ENCODE measurements at regions not wholly inside any gene's neighbourhood (a gene's known extent, or its start where the extent isn't known, plus 50 kb on each side); places are given as distances from the start of the nearest gene placed in this dataset.

DNA sequence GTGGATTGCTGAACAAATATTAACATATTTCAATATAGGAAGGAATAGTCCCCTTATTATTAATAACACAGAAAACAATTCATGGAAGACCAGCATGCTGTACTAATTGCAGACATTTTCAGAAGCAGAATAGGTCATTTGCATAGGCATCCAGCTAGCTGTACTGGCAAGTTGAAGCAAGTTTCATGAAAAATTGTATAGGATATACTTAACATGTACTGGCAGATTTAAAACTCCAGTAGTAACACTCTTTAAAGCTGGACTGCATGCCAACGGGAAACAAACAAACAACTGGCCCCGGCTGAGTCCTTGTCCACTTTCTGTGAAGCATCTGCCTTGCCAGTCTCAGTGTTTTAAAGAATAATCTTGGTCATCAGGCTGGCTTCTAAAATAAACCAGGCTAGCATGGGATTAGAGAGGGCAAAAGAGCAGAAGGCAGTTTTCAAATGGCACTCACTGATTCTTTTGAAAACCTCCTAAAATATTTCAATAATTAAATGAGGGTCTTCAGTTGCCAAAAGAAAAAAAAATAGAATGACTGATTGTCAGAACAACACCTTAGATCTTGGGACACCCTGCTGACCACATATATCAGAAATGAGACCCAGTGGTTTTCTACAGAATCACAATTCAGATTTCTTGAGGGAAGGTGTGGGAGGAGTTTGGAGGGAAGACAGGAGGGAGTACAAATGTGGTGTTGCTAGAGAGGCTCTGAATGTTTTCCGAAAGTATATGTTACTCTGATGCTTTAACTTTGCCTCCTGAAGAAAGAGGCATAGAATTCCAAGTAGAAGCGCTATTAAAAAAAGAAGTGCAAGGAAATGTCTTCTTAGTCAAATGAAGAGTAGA, 122.5 kb upstream of the KRAS start:
- intact Hi-C loops (cut with micrococcal nuclease; ENCODE audit: unreplicated experiment), result no loop called here
- H4K20me1 ChIP-seq (ENCODE audit: insufficient read depth), result no peaks in the 10 kb centered on the region
- H3K4me3 ChIP-seq, result no peak overlapping the region
- no peaks in the 10 kb centered on the region for H3K4me1 ChIP-seq (replicated peaks; ENCODE audit: insufficient read depth)
- H3K4me2 ChIP-seq, result no peak overlapping the region
- no peak overlapping the region for H2AFZ ChIP-seq
- no peaks in the 10 kb centered on the region for H3K27me3 ChIP-seq (ENCODE audit: insufficient read depth, low read depth)
- BruUV-seq (replicated peaks), result no TSS peak
- TF ChIP-seq EZH2 (IDR thresholded peaks at IDR 0.05; ENCODE audit: low read depth), result no peak
- TF ChIP-seq, protein P1, sequence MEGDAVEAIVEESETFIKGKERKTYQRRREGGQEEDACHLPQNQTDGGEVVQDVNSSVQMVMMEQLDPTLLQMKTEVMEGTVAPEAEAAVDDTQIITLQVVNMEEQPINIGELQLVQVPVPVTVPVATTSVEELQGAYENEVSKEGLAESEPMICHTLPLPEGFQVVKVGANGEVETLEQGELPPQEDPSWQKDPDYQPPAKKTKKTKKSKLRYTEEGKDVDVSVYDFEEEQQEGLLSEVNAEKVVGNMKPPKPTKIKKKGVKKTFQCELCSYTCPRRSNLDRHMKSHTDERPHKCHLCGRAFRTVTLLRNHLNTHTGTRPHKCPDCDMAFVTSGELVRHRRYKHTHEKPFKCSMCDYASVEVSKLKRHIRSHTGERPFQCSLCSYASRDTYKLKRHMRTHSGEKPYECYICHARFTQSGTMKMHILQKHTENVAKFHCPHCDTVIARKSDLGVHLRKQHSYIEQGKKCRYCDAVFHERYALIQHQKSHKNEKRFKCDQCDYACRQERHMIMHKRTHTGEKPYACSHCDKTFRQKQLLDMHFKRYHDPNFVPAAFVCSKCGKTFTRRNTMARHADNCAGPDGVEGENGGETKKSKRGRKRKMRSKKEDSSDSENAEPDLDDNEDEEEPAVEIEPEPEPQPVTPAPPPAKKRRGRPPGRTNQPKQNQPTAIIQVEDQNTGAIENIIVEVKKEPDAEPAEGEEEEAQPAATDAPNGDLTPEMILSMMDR (conservative IDR thresholded peaks at IDR 0.05), result no peak
- H3K79me2 ChIP-seq (ENCODE audit: low read depth), result no peaks in the 10 kb centered on the region
- no peaks in the 10 kb centered on the region for H3K9me3 ChIP-seq (ENCODE audit: insufficient read depth, low read depth)
- no peaks in the 10 kb centered on the region for H3K36me3 ChIP-seq (ENCODE audit: low read depth)
- no peaks in the 10 kb centered on the region for H3K9me2 ChIP-seq (ENCODE audit: insufficient read depth)
- H3F3A ChIP-seq (ENCODE audit: insufficient read depth, low read depth), result no peaks in the 10 kb centered on the region
- no peak for DNase-seq
- ChIA-PET CTCF (no interaction called here), POLR2A (ENCODE audit: unreplicated experiment) (no interaction called here)
- H3K27ac ChIP-seq, result no peak overlapping the region

DNA sequence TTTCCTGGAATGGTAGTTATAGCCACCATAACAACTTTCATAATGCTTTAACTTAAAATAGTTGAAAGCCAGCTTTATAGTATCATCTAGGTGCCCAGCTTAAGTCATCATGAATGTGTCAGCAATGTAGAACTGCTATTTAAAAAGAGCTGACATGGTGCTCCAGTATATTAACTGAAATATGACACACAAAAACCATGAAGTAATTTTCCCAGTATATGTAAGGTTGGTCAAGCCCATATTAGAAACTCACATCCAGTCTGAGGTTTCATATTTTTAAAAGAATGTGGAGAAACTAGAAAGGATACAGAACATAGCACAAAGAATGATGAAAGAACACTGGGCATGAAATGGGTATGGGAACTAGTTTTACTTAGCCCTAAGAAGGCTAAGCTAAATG, 121.3 kb upstream of the KRAS start:
- TF ChIP-seq, protein P1 (conservative IDR thresholded peaks at IDR 0.05), result no peak
- no peak for TF ChIP-seq EZH2 (IDR thresholded peaks at IDR 0.05; ENCODE audit: low read depth)
- Histone ChIP-seq H3K4me2 (no peak overlapping the region), H3F3A (ENCODE audit: insufficient read depth, low read depth) (no peaks in the 10 kb centered on the region), H3K79me2 (ENCODE audit: low read depth) (no peaks in the 10 kb centered on the region), H3K27me3 (ENCODE audit: insufficient read depth, low read depth) (no peaks in the 10 kb centered on the region), H3K9me3 (ENCODE audit: insufficient read depth, low read depth) (no peaks in the 10 kb centered on the region), H4K20me1 (ENCODE audit: insufficient read depth) (no peaks in the 10 kb centered on the region), H3K9me2 (ENCODE audit: insufficient read depth) (no peaks in the 10 kb centered on the region), H3K4me1 (replicated peaks; ENCODE audit: insufficient read depth) (no peaks in the 10 kb centered on the region), H3K27ac (no peak overlapping the region), H2AFZ (no peak overlapping the region), H3K36me3 (ENCODE audit: low read depth) (no peaks in the 10 kb centered on the region), H3K4me3 (no peak overlapping the region)
- intact Hi-C loops (cut with micrococcal nuclease; ENCODE audit: unreplicated experiment), result no loop called here
- DNase-seq, result no peak
- no TSS peak for BruUV-seq (replicated peaks)
- ChIA-PET CTCF (no interaction called here), POLR2A (ENCODE audit: unreplicated experiment) (interaction anchor here (0.6 kb wide), 1 partner anchor 363 kb away, joined by 8 read pairs; no protein-coding TSS in a partner anchor)

DNA sequence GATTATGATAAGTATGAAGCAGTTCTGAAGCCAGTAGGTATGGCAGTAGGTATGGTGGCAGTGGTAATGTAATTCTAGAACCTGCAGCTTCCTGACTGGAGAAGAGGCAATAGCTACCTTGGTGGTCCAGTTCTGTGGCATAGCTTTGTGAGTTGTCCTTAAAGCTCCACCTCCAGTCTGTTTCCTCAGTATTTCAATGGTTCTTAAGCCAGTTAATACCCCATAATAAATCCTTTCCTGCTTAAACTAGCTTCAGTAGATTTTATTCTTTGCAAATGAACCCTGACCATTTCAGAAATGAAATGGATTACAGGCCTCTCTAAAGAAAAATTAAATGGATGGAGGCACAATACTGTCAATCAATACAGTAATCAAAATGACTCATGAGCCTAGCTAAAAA, 117.8 kb upstream of the KRAS start:
- H3K79me2 ChIP-seq (ENCODE audit: low read depth), result no peaks in the 10 kb centered on the region
- intact Hi-C loops (cut with micrococcal nuclease; ENCODE audit: unreplicated experiment), result no loop called here
- TF ChIP-seq, protein P1 (conservative IDR thresholded peaks at IDR 0.05), result no peak
- no peak for TF ChIP-seq EZH2 (IDR thresholded peaks at IDR 0.05; ENCODE audit: low read depth)
- H3K27ac ChIP-seq, result no peak overlapping the region
- no peaks in the 10 kb centered on the region for H3K9me3 ChIP-seq (ENCODE audit: insufficient read depth, low read depth)
- H3K9me2 ChIP-seq (ENCODE audit: insufficient read depth), result no peaks in the 10 kb centered on the region
- no peak for DNase-seq
- H3K27me3 ChIP-seq (ENCODE audit: insufficient read depth, low read depth), result no peaks in the 10 kb centered on the region
- CTCF ChIA-PET, result no interaction called here
- no peak overlapping the region for H3K4me2 ChIP-seq
- no peak overlapping the region for H3K4me3 ChIP-seq
- no peaks in the 10 kb centered on the region for H3F3A ChIP-seq (ENCODE audit: insufficient read depth, low read depth)
- no TSS peak for BruUV-seq (replicated peaks)
- H3K4me1 ChIP-seq (replicated peaks; ENCODE audit: insufficient read depth), result no peaks in the 10 kb centered on the region
- POLR2A ChIA-PET (ENCODE audit: unreplicated experiment), result interaction anchor here (0.5 kb wide), 1 partner anchor 13 kb away, joined by 8 read pairs; no protein-coding TSS in a partner anchor
- no peaks in the 10 kb centered on the region for H3K36me3 ChIP-seq (ENCODE audit: low read depth)
- no peaks in the 10 kb centered on the region for H4K20me1 ChIP-seq (ENCODE audit: insufficient read depth)
- no peak overlapping the region for H2AFZ ChIP-seq

Data from PC-9 (cell line).